K562 (cell line): ENCODE measurements at regions not wholly inside any gene's neighbourhood (a gene's known extent, or its start where the extent isn't known, plus 50 kb on each side); places are given as distances from the start of the nearest gene placed in this dataset.

Experiments used
- ATAC-seq: fragments of 200-7000 bp; cut with Tn5 transposase; 3 replicates; pipeline ENCODE4 v1.9.1; 2020; ENCODE audit warnings: moderate library complexity
- BruUV-seq: library from RNA; stranded (reverse); fragments of 400-500 nt; replicated peaks from 2 replicates; lab custom pipeline; 2021; lab: Mats Ljungman, UMichigan
- CTCF ChIA-PET: fragments of 300-600 bp; formaldehyde crosslinking; extraction: SDS; loops from one replicate; lab custom pipeline; 2021; ENCODE audit warnings: low intra/inter-chr PET ratio; lab: Yijun Ruan, JAX
- POLR2A ChIA-PET: fragments of 300-600, 350-650 bp; sonication (Branson Sonifier 250); formaldehyde crosslinking; extraction: SDS; loops from one replicate; lab custom pipeline; 2021; ENCODE audit warnings: antibody characterized with exemption, inconsistent platforms; lab: Yijun Ruan, JAX
- DNase-seq, 4 experiments: peaks; one replicate each; pipeline versions ENCODE4 v3.0.0 to v3.0.0-alpha.2; 2011 to 2018; ENCODE audit warnings: low spot score in 3 of 4, mixed read lengths in 3 of 4; ENCODE audit errors: extremely low read depth in 1 of 4
- FAIRE-seq: peaks from 2 replicates; lab custom pipeline; 2011; peaks lifted over from hg19 to GRCh38; lab: Jason Lieb, UNC
- H2AFZ ChIP-seq: 2 replicates; pipeline ENCODE4 v1.6.0; 2011; ENCODE audit warnings: low read depth, low read length, control low read depth, inconsistent platforms
- H3K27ac ChIP-seq: fragments of 200-600 bp; 3 replicates; pipeline ENCODE4 v1.8.0; 2011; ENCODE audit warnings: low read depth, mild to moderate bottlenecking, control low read depth, inconsistent platforms, low read length, moderate library complexity, mixed read lengths; ENCODE audit errors: extremely low read depth
- H3K27me3 ChIP-seq, 2 experiments: fragments of 300-600 bp in 1 of 2; 2 replicates in 1 of 2; 3 replicates in 1 of 2; pipeline versions ENCODE4 v1.6.0 to v1.8.0; 2011; ENCODE audit warnings: inconsistent platforms in 2 of 2, low read length in 2 of 2, mild to moderate bottlenecking in 1 of 2, mixed read lengths in 1 of 2, moderate library complexity in 1 of 2; ENCODE audit not compliant: control insufficient read depth in 2 of 2, insufficient read depth in 2 of 2
- H3K36me3 ChIP-seq: fragments of 300-600 bp; 3 replicates; pipeline ENCODE4 v1.8.0; 2011; ENCODE audit warnings: mild to moderate bottlenecking, low read length, inconsistent platforms; ENCODE audit not compliant: control insufficient read depth, insufficient read depth
- H3K4me1 ChIP-seq, 2 experiments: fragments of 200-600 bp in 1 of 2; replicated peaks in 1 of 2; 2 replicates in 1 of 2; 3 replicates in 1 of 2; pipeline versions ENCODE4 v1.5.1 to v1.8.0; 2011; ENCODE audit warnings: inconsistent platforms in 2 of 2, low read length in 2 of 2, mild to moderate bottlenecking in 1 of 2, mixed read lengths in 1 of 2, moderate library complexity in 1 of 2; ENCODE audit not compliant: control insufficient read depth in 2 of 2, insufficient read depth in 2 of 2
- H3K4me2 ChIP-seq: 2 replicates; pipeline ENCODE4 v1.6.1; 2011; ENCODE audit warnings: low read length, control low read depth, inconsistent platforms, mixed read lengths; ENCODE audit not compliant: insufficient read depth
- H3K4me3 ChIP-seq: fragments of 200-600 bp; sonication (generic), shearing (Covaris generic); 2 replicates; pipeline ENCODE4 v1.5.1; 2016; ENCODE audit warnings: control low read depth, inconsistent platforms
- H3K79me2 ChIP-seq: fragments of 200-600 bp; 3 replicates; pipeline ENCODE4 v1.8.0; 2011; ENCODE audit warnings: low read length, inconsistent platforms; ENCODE audit not compliant: control insufficient read depth, insufficient read depth
- H3K9ac ChIP-seq, 2 experiments: 2 replicates each; pipeline versions ENCODE4 v1.6.0 to v1.6.1; 2011; ENCODE audit warnings: low read depth in 2 of 2, low read length in 2 of 2, control low read depth in 1 of 2, inconsistent platforms in 1 of 2, mild to moderate bottlenecking in 1 of 2, mixed read lengths in 1 of 2; ENCODE audit not compliant: insufficient read depth in 1 of 2
- H3K9me1 ChIP-seq: one replicate; pipeline ENCODE4 v1.6.0; 2011; ENCODE audit warnings: inconsistent platforms, mild to moderate bottlenecking, low read length, moderate library complexity; ENCODE audit not compliant: control insufficient read depth, insufficient read depth
- H3K9me3 ChIP-seq: replicated peaks from 2 replicates; pipeline ENCODE4 v1.5.1; 2011; ENCODE audit warnings: low read depth, low read length, inconsistent platforms; ENCODE audit not compliant: control insufficient read depth, insufficient read depth
- H4K20me1 ChIP-seq: replicated peaks from 2 replicates; pipeline ENCODE4 v1.6.1; 2011; ENCODE audit warnings: low read length, inconsistent platforms, mixed read lengths; ENCODE audit not compliant: control insufficient read depth, insufficient read depth
- ARNT ChIP-seq, 2 experiments: fragments of 450-650 bp; IDR thresholded peaks; 2 replicates each; pipeline ENCODE4 v1.6.1; 2016; ENCODE audit warnings: mild to moderate bottlenecking in 1 of 2
- COPS2 ChIP-seq: fragments of 450-650 bp; conservative IDR thresholded peaks from 2 replicates; pipeline ENCODE4 v1.6.1; 2016; ENCODE audit warnings: mild to moderate bottlenecking, moderate library complexity
- CREM ChIP-seq: IDR thresholded peaks from 2 replicates; pipeline ENCODE4 v1.6.1; 2014; ENCODE audit warnings: antibody characterized with exemption, low read depth
- KLF16 ChIP-seq: IDR thresholded peaks from 2 replicates; pipeline ENCODE4 v1.6.1; 2016; ENCODE audit warnings: antibody characterized with exemption
- SAP30 ChIP-seq: fragments of 200-600 bp; sonication (generic); IDR thresholded peaks from 2 replicates; pipeline ENCODE4 v1.6.1; 2012; ENCODE audit warnings: borderline replicate concordance, low read depth, mild to moderate bottlenecking, moderate library complexity, low read length, control low read depth, inconsistent platforms; ENCODE audit not compliant: insufficient read depth, poor library complexity, severe bottlenecking
- SPI1 ChIP-seq: IDR thresholded peaks from 2 replicates; pipeline ENCODE4 v1.6.1; 2011; ENCODE audit warnings: low read depth, low read length, control low read depth, borderline replicate concordance
- ZNF316 ChIP-seq: fragments of 450-650 bp; IDR thresholded peaks from 2 replicates; pipeline ENCODE4 v1.6.1; 2016
- WGBS: fragments of 100-300 bp; shearing (Covaris generic); methylation state at CpG from one replicate; pipeline ENCODE4 v1.1.6; 2016; ENCODE audit warnings: low coverage, mixed read lengths; ENCODE audit not compliant: insufficient coverage; ENCODE audit errors: missing lambda C conversion rate; 5-methylcytosine and 5-hydroxymethylcytosine counted together
- in situ Hi-C: fragments of 300-500 bp; cut with MboI; formaldehyde crosslinking; loops from 4 replicates; pipeline ENCODE4 v1.15.0; 2018; ENCODE audit warnings: inconsistent platforms, mixed read lengths
- intact Hi-C: fragments of 100-400 bp; cut with micrococcal nuclease; formaldehyde crosslinking; loops from 2 replicates; pipeline ENCODE4 v1.14.2; 2022
- TF ChIP-seq, protein P1 (sequence below), 2 experiments: fragments of 450-650 bp in 1 of 2; sonication (generic) in 1 of 2; formaldehyde crosslinking; conservative IDR thresholded peaks; 2 replicates each; pipeline versions ENCODE4 v1.4.0 to v1.8.1; 2020 to 2022; ENCODE audit warnings: mild to moderate bottlenecking in 1 of 2, missing genetic modification reagents in 1 of 2
- TF ChIP-seq, protein P2 (sequence below): fragments of 250-450 bp; sonication (Bioruptor Pico); IDR thresholded peaks from 2 replicates; pipeline ENCODE4 v1.4.0; 2020; ENCODE audit warnings: mild to moderate bottlenecking, moderate library complexity, borderline replicate concordance
- TF ChIP-seq, protein P3 (sequence below): fragments of 450-650 bp; IDR thresholded peaks from one replicate; pipeline ENCODE4 v1.6.1; 2018; ENCODE audit warnings: mild to moderate bottlenecking, moderate library complexity; ENCODE audit not compliant: partially characterized antibody
- TF ChIP-seq, protein P4 (sequence below): sonication (generic); formaldehyde crosslinking; IDR thresholded peaks from 2 replicates; pipeline ENCODE4 v1.8.0; 2022; ENCODE audit warnings: mild to moderate bottlenecking, missing genetic modification reagents

DNA sequence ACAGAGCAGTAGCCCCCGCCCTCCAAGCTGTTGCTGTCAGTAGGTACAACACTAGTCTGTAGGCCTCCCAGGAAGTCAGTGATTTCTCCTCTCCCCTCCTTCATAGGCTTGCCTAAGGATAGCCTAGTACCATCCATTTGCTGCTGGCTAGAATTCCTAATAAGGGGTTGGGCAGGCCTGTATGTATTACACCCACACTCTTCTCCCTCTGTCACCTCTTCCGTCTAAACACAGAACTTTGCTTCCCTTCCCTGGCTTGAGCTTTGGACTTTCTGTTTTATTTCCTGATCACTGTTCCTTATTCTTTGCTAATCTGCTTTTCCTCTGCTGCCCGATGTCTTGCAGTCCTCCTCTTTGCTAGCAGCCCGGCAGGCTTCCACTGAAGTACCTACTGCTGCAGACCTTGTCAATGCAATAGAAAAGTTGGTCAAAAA lies 93.4 kb upstream of the UMPS start:
- intact Hi-C loops, result loop anchor here (5.0 kb wide), 1 partner anchor 50 kb away; no protein-coding TSS in a partner anchor
- no TSS peak for BruUV-seq
- Histone ChIP-seq H3K9me1 (no peaks in the 10 kb centered on the region), H4K20me1 (no peaks in the 10 kb centered on the region), H3K4me3 (no peak overlapping the region), H3K4me2 (peak overlapping the region; percentile 18; the same call in 1 of the 2 replicates), H3K27me3 (no peaks in the 10 kb centered on the region), H2AFZ (peak overlapping the region; percentile 86), H3K4me1 (peaks cover 0 to 34% of the 10 kb centered on the region in 2 experiments; a peak in 4 of 5 replicates), H3K9me3 (no peaks in the 10 kb centered on the region), H3K36me3 (no peaks in the 10 kb centered on the region), H3K27ac (no peak overlapping the region; the same call in 2 of the 3 replicates), H3K9ac (no peak overlapping the region), H3K79me2 (no peaks in the 10 kb centered on the region)
- peak; percentile 31 for ATAC-seq
- 75% methylated on average over 4 of the region's 4 CpGs for WGBS
- DNase-seq, result no peak
- ChIA-PET CTCF (no interaction called here), POLR2A (interaction anchor here (0.6 to 1.7 kb wide), 4 partner anchors 9 to 20 kb away, joined by 3 to 7 read pairs (median 3); no protein-coding TSS in a partner anchor)
- in situ Hi-C loops, result no loop called here
- FAIRE-seq, result peak; percentile 23
- no peak for TF ChIP-seq SPI1
- no peak for TF ChIP-seq CREM
- no peak for TF ChIP-seq ZNF316
- no peak for TF ChIP-seq SAP30
- TF ChIP-seq, protein P1, sequence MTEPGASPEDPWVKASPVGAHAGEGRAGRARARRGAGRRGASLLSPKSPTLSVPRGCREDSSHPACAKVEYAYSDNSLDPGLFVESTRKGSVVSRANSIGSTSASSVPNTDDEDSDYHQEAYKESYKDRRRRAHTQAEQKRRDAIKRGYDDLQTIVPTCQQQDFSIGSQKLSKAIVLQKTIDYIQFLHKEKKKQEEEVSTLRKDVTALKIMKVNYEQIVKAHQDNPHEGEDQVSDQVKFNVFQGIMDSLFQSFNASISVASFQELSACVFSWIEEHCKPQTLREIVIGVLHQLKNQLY (CRISPR knock-in tag; conservative IDR thresholded peaks at IDR 0.05), result no peak
- TF ChIP-seq KLF16, result no peak
- TF ChIP-seq, protein P2, sequence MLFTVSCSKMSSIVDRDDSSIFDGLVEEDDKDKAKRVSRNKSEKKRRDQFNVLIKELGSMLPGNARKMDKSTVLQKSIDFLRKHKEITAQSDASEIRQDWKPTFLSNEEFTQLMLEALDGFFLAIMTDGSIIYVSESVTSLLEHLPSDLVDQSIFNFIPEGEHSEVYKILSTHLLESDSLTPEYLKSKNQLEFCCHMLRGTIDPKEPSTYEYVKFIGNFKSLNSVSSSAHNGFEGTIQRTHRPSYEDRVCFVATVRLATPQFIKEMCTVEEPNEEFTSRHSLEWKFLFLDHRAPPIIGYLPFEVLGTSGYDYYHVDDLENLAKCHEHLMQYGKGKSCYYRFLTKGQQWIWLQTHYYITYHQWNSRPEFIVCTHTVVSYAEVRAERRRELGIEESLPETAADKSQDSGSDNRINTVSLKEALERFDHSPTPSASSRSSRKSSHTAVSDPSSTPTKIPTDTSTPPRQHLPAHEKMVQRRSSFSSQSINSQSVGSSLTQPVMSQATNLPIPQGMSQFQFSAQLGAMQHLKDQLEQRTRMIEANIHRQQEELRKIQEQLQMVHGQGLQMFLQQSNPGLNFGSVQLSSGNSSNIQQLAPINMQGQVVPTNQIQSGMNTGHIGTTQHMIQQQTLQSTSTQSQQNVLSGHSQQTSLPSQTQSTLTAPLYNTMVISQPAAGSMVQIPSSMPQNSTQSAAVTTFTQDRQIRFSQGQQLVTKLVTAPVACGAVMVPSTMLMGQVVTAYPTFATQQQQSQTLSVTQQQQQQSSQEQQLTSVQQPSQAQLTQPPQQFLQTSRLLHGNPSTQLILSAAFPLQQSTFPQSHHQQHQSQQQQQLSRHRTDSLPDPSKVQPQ (CRISPR knock-in tag), result no peak
- TF ChIP-seq, protein P3, sequence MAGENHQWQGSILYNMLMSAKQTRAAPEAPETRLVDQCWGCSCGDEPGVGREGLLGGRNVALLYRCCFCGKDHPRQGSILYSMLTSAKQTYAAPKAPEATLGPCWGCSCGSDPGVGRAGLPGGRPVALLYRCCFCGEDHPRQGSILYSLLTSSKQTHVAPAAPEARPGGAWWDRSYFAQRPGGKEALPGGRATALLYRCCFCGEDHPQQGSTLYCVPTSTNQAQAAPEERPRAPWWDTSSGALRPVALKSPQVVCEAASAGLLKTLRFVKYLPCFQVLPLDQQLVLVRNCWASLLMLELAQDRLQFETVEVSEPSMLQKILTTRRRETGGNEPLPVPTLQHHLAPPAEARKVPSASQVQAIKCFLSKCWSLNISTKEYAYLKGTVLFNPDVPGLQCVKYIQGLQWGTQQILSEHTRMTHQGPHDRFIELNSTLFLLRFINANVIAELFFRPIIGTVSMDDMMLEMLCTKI, result no peak
- TF ChIP-seq ARNT (IDR thresholded peaks at IDR 0.05), result no peak
- TF ChIP-seq COPS2, result no peak
- TF ChIP-seq, protein P4, sequence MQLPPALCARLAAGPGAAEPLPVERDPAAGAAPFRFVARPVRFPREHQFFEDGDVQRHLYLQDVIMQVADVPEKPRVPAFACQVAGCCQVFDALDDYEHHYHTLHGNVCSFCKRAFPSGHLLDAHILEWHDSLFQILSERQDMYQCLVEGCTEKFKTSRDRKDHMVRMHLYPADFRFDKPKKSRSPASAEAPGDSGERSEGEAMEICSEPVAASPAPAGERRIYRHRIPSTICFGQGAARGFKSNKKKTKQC (CRISPR knock-in tag), result no peak
